Erythroblast (primary cell): ENCODE measurements at regions not wholly inside any gene's neighbourhood (a gene's known extent, or its start where the extent isn't known, plus 50 kb on each side); places are given as distances from the start of the nearest gene placed in this dataset.

Experiments used
- GATA1 ChIP-seq: IDR thresholded peaks from 2 replicates; pipeline ENCODE4 v1.6.1; 2011; ENCODE audit warnings: low read depth, mild to moderate bottlenecking, control low read depth, low read length, moderate library complexity
- POLR2A ChIP-seq: IDR thresholded peaks from 2 replicates; pipeline ENCODE4 v1.6.1; 2011; ENCODE audit warnings: mild to moderate bottlenecking, low read length

- TF ChIP-seq POLR2A: no peak
- no peak for TF ChIP-seq GATA1
Measured at GRCh38 chr1:182121787-182122186, 60.3 kb upstream of the ZNF648 start.
